BJ (cell line): ENCODE measurements at regions not wholly inside any gene's neighbourhood (a gene's known extent, or its start where the extent isn't known, plus 50 kb on each side); places are given as distances from the start of the nearest gene placed in this dataset.

Experiments used
- CTCF ChIA-PET: fragments of 350-600 bp; formaldehyde crosslinking; extraction: SDS; loops from one replicate; lab custom pipeline; 2021; ENCODE audit warnings: antibody characterized with exemption, inconsistent platforms; lab: Yijun Ruan, JAX
- POLR2A ChIA-PET: fragments of 300-600 bp; sonication (Branson Sonifier 250); formaldehyde crosslinking; extraction: SDS; loops from one replicate; lab custom pipeline; 2021; ENCODE audit warnings: antibody characterized with exemption; lab: Charles Lee
- DNase-seq: peaks from one replicate; pipeline ENCODE4 v3.0.0-alpha.2; 2011; ENCODE audit warnings: low read depth
- H3K27me3 ChIP-seq: 2 replicates; pipeline ENCODE4 v1.6.0; 2011; ENCODE audit warnings: low read length; ENCODE audit not compliant: control insufficient read depth, insufficient read depth
- H3K36me3 ChIP-seq: 2 replicates; pipeline ENCODE4 v1.5.1; 2011; ENCODE audit warnings: low read length; ENCODE audit not compliant: control insufficient read depth, insufficient read depth
- H3K4me3 ChIP-seq: 2 replicates; pipeline ENCODE4 v1.5.1; 2011; ENCODE audit warnings: low read depth, mild to moderate bottlenecking, control low read depth, low read length
- CTCF ChIP-seq: IDR thresholded peaks from 2 replicates; pipeline ENCODE4 v1.5.1; 2011; ENCODE audit warnings: low read depth, mild to moderate bottlenecking, control low read depth, inconsistent platforms, low read length, moderate library complexity; ENCODE audit not compliant: insufficient read depth

- Histone ChIP-seq H3K36me3 (no peaks in the 10 kb centered on the region), H3K27me3 (no peaks in the 10 kb centered on the region), H3K4me3 (no peak overlapping the region)
- ChIA-PET CTCF (no interaction called here), POLR2A (no interaction called here)
- no peak for DNase-seq
- TF ChIP-seq CTCF, result no peak
Measured at GRCh38 chr5:133732536-133732935, 120.2 kb upstream of the FSTL4 start.

- ChIA-PET POLR2A (no interaction called here), CTCF (no interaction called here)
Measured at GRCh38 chr5:133731951-133732350, 119.6 kb upstream of the FSTL4 start.

DNA sequence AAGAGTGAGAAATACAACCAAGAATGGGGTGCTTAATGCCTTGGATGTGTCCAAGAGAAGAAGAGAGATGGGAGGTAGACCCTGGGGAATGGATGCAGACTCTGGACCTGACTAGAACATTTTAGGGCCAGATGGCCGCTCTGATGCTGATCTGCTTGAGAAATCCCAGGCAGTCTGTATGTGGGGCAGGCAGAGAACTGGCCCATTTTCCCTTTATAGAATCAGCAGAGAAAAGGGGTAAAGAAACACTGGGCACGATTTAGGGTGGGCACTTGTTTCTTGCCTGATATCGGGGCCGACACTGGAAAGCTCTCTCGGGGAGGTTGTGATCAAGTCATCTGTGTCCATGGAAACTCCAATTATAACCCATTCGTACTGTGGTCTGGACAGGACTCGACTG lies 118.5 kb upstream of the FSTL4 start:
- H3K4me3 ChIP-seq, result no peak overlapping the region
- no peaks in the 10 kb centered on the region; the same call in 1 of the 2 replicates for H3K27me3 ChIP-seq
- DNase-seq, result no peak
- TF ChIP-seq CTCF, result no peak
- ChIA-PET CTCF (interaction anchor here (0.6 kb wide), 1 partner anchor 1374 kb away, joined by 6 read pairs; no protein-coding TSS in a partner anchor), POLR2A (no interaction called here)
- H3K36me3 ChIP-seq, result no peaks in the 10 kb centered on the region

More at GRCh38 chr5:133731951-133732350, 119.6 kb upstream of the FSTL4 start:
- Histone ChIP-seq H3K27me3 (no peaks in the 10 kb centered on the region), H3K4me3 (no peak overlapping the region), H3K36me3 (no peaks in the 10 kb centered on the region)
- no peak for TF ChIP-seq CTCF
- no peak for DNase-seq

GRCh38 chr5:133730346-133730745 lies 118.0 kb upstream of the FSTL4 start:
- ChIA-PET CTCF (no interaction called here), POLR2A (no interaction called here)
- Histone ChIP-seq H3K4me3 (no peak overlapping the region), H3K36me3 (no peaks in the 10 kb centered on the region), H3K27me3 (no peaks in the 10 kb centered on the region; the same call in 1 of the 2 replicates)
- TF ChIP-seq CTCF, result no peak
- DNase-seq, result no peak

DNA sequence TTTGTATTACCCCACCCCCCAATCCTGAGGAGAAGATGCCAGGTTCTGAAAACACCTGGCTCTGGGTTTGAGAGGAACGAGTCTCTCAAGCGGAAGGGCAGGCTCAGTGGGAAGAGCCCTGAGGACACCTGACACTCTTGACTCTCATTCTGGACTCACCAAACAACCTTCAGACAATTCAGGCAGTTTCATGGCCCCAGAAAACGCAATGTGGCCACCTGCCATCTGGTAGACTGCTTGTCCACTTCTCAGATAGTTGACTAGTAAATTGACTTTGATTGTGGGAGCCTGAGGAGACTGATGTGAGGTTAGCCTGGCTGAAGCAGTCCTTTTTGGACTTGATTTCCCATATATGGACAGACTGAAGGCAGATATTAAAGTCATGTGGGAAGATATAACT lies 117.5 kb upstream of the FSTL4 start:
- CTCF ChIA-PET, result no interaction called here
- POLR2A ChIA-PET, result no interaction called here
- Histone ChIP-seq H3K27me3 (no peaks in the 10 kb centered on the region; the same call in 1 of the 2 replicates), H3K36me3 (no peaks in the 10 kb centered on the region), H3K4me3 (no peak overlapping the region)
- TF ChIP-seq CTCF, result no peak
- DNase-seq, result no peak
